CD14-positive monocyte (primary cell): ENCODE measurements at regions not wholly inside any gene's neighbourhood (a gene's known extent, or its start where the extent isn't known, plus 50 kb on each side); places are given as distances from the start of the nearest gene placed in this dataset.

ENCODE experiments used
- DNase-seq, 3 donors: peaks; one replicate each; pipeline ENCODE4 v3.0.0-alpha.2; 2011 to 2022
- H2AFZ ChIP-seq: 2 replicates; pipeline ENCODE4 v1.6.0; 2012; ENCODE audit warnings: mild to moderate bottlenecking, low read depth, low read length, inconsistent platforms; ENCODE audit not compliant: insufficient read depth, poor library complexity, severe bottlenecking
- H3K27ac ChIP-seq, 2 donors: 1 replicate in 1 of 2; 2 replicates in 1 of 2; pipeline ENCODE4 v1.5.1; 2012 to 2013; ENCODE audit warnings: low read length in 2 of 2, control low read depth in 1 of 2, inconsistent platforms in 1 of 2, low read depth in 1 of 2, mild to moderate bottlenecking in 1 of 2
- H3K27me3 ChIP-seq, 2 donors: one replicate each; pipeline versions ENCODE4 v1.6.0 to v1.6.1; 2011 to 2013; ENCODE audit warnings: low read length in 2 of 2; ENCODE audit not compliant: control insufficient read depth in 2 of 2, insufficient read depth in 2 of 2
- H3K36me3 ChIP-seq, 2 donors: replicated peaks in 1 of 2; 1 replicate in 1 of 2; 2 replicates in 1 of 2; pipeline versions ENCODE4 v1.5.1 to v1.6.1; 2012 to 2013; ENCODE audit warnings: low read length in 2 of 2, control low read depth in 1 of 2, inconsistent platforms in 1 of 2, mild to moderate bottlenecking in 1 of 2; ENCODE audit not compliant: insufficient read depth in 2 of 2, control insufficient read depth in 1 of 2
- H3K4me1 ChIP-seq, 2 donors: 1 replicate in 1 of 2; 2 replicates in 1 of 2; pipeline versions ENCODE4 v1.5.1 to v1.6.1; 2012 to 2013; ENCODE audit warnings: low read length in 2 of 2, control low read depth in 1 of 2, inconsistent platforms in 1 of 2, mild to moderate bottlenecking in 1 of 2, moderate library complexity in 1 of 2; ENCODE audit not compliant: insufficient read depth in 2 of 2, control insufficient read depth in 1 of 2
- H3K4me2 ChIP-seq: replicated peaks from 2 replicates; pipeline ENCODE3; 2012; ENCODE audit warnings: low read length, moderate library complexity, mild to moderate bottlenecking; ENCODE audit not compliant: poor library complexity, severe bottlenecking; ENCODE audit errors: extremely low read depth
- H3K4me3 ChIP-seq, 3 experiments: fragments of 200-600 bp in 1 of 3; sonication (generic) in 1 of 3; replicated peaks in 1 of 3; 1 replicate in 2 of 3; 2 replicates in 1 of 3; pipeline ENCODE4 v1.5.1; 2011 to 2013; ENCODE audit warnings: low read length in 3 of 3, mild to moderate bottlenecking in 3 of 3, control low read depth in 2 of 3, low read depth in 2 of 3, inconsistent platforms in 1 of 3, moderate library complexity in 1 of 3
- H3K79me2 ChIP-seq: 2 replicates; pipeline ENCODE4 v1.6.0; 2012; ENCODE audit warnings: mild to moderate bottlenecking, control low read depth, inconsistent platforms, low read length, moderate library complexity; ENCODE audit not compliant: insufficient read depth
- H3K9ac ChIP-seq: 2 replicates; pipeline ENCODE4 v1.6.0; 2017; ENCODE audit warnings: low read length, mild to moderate bottlenecking; ENCODE audit not compliant: insufficient read depth, poor library complexity, severe bottlenecking
- H3K9me3 ChIP-seq, 2 donors: replicated peaks in 1 of 2; 1 replicate in 1 of 2; 2 replicates in 1 of 2; pipeline versions ENCODE4 v1.5.1 to v1.6.1; 2012 to 2013; ENCODE audit warnings: low read length in 2 of 2, control low read depth in 1 of 2; ENCODE audit not compliant: control insufficient read depth in 1 of 2, insufficient read depth in 1 of 2
- H4K20me1 ChIP-seq: 2 replicates; pipeline ENCODE4 v1.6.0; 2012; ENCODE audit warnings: mild to moderate bottlenecking, low read length, control low read depth, moderate library complexity; ENCODE audit not compliant: insufficient read depth
- H3K27ac Mint-ChIP-seq, 7 donors: one replicate each; pipeline ENCODE4 v1.8.0; 2020; ENCODE audit warnings: mild to moderate bottlenecking in 7 of 7, mixed read lengths in 7 of 7, moderate library complexity in 6 of 7, inconsistent platforms in 2 of 7
- H3K27me3 Mint-ChIP-seq, 3 donors: one replicate each; pipeline ENCODE4 v1.8.0; 2021 to 2022; ENCODE audit warnings: low read depth in 3 of 3, mild to moderate bottlenecking in 3 of 3, mixed read lengths in 3 of 3, moderate library complexity in 3 of 3, inconsistent platforms in 1 of 3
- H3K36me3 Mint-ChIP-seq, 2 donors: one replicate each; pipeline ENCODE4 v1.8.0; 2020; ENCODE audit warnings: mixed read lengths in 2 of 2, inconsistent platforms in 1 of 2, mild to moderate bottlenecking in 1 of 2
- H3K4me1 Mint-ChIP-seq: one replicate; pipeline ENCODE4 v1.8.0; 2020; ENCODE audit warnings: mild to moderate bottlenecking, mixed read lengths
- H3K4me3 Mint-ChIP-seq, 2 donors: one replicate each; pipeline ENCODE4 v1.8.0; 2020; ENCODE audit warnings: mild to moderate bottlenecking in 2 of 2, mixed read lengths in 2 of 2, moderate library complexity in 1 of 2
- H3K9me3 Mint-ChIP-seq, 7 donors: one replicate each; pipeline ENCODE4 v1.8.0; 2020 to 2022; ENCODE audit warnings: mixed read lengths in 7 of 7, mild to moderate bottlenecking in 6 of 7, moderate library complexity in 6 of 7, inconsistent platforms in 2 of 7
- WGBS: methylation state at CpG from one replicate; pipeline ENCODE4 v1.1.5; 2013; ENCODE audit warnings: missing lambda C conversion rate; ENCODE audit not compliant: insufficient coverage; 5-methylcytosine and 5-hydroxymethylcytosine counted together
- intact Hi-C, 2 donors: fragments of 100-400 bp; cut with micrococcal nuclease; formaldehyde crosslinking; loops; one replicate each; pipeline versions ENCODE4 v1.15.0 to v1.15.1; 2023
- TF ChIP-seq, protein P1 (sequence below): fragments of 200-600 bp; IDR thresholded peaks from one replicate; pipeline ENCODE4 v1.8.0; 2022; ENCODE audit warnings: antibody characterized with exemption, mild to moderate bottlenecking

- Mint-ChIP-seq H3K27me3 (peaks cover 0 to 3% (median 0%) of the 10 kb centered on the region in 3 donors), H3K9me3 (peaks cover 1 to 5% (median 3%) of the 10 kb centered on the region in 7 donors), H3K4me1 (no peaks in the 10 kb centered on the region), H3K4me3 (no peak overlapping the region), H3K36me3 (no peaks in the 10 kb centered on the region), H3K27ac (no peak overlapping the region)
- Histone ChIP-seq H3K79me2 (no peaks in the 10 kb centered on the region), H3K27me3 (no peaks in the 10 kb centered on the region), H2AFZ (no peak overlapping the region), H3K4me1 (no peaks in the 10 kb centered on the region), H3K27ac (no peak overlapping the region), H3K4me3 (no peak overlapping the region), H3K9ac (no peak overlapping the region), H3K9me3 (peaks cover 7 to 8% of the 10 kb centered on the region in 2 donors), H3K36me3 (no peaks in the 10 kb centered on the region), H3K4me2 (no peak overlapping the region), H4K20me1 (no peaks in the 10 kb centered on the region)
- TF ChIP-seq, protein P1, sequence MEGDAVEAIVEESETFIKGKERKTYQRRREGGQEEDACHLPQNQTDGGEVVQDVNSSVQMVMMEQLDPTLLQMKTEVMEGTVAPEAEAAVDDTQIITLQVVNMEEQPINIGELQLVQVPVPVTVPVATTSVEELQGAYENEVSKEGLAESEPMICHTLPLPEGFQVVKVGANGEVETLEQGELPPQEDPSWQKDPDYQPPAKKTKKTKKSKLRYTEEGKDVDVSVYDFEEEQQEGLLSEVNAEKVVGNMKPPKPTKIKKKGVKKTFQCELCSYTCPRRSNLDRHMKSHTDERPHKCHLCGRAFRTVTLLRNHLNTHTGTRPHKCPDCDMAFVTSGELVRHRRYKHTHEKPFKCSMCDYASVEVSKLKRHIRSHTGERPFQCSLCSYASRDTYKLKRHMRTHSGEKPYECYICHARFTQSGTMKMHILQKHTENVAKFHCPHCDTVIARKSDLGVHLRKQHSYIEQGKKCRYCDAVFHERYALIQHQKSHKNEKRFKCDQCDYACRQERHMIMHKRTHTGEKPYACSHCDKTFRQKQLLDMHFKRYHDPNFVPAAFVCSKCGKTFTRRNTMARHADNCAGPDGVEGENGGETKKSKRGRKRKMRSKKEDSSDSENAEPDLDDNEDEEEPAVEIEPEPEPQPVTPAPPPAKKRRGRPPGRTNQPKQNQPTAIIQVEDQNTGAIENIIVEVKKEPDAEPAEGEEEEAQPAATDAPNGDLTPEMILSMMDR, result no peak
- no peak for DNase-seq
- 80% methylated on average over 1 of the region's 1 CpG for WGBS
- intact Hi-C loops, result no loop called here
Observed at GRCh38 chr5:87912419-87912818, 356.2 kb downstream of the TMEM161B start.

DNA sequence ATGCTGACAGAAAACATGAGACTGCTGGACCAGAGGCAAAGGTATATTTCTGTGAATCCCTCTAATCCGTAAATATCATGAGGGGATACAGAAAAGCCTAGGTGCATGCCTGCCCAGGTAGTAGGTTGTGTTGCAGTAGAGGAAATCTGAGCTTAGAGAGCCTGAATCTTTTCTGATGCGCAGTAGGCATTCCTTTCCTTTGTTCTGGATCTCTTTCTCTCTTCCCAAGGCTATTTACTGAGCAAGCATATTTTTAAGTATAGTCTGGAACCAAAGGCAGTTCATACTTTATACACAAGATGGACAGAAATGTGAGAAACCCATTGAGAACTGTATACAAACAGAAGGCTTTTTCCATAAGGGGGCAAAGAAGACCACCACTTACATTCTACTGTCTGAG, 359.3 kb downstream of the TMEM161B start:
- Histone ChIP-seq H3K9me3 (no peaks in the 10 kb centered on the region), H3K9ac (no peak overlapping the region), H3K4me3 (no peak overlapping the region), H3K36me3 (no peaks in the 10 kb centered on the region), H3K27ac (no peak overlapping the region), H3K27me3 (no peaks in the 10 kb centered on the region), H3K4me1 (no peaks in the 10 kb centered on the region), H3K4me2 (no peak overlapping the region), H2AFZ (no peak overlapping the region), H4K20me1 (no peaks in the 10 kb centered on the region), H3K79me2 (no peaks in the 10 kb centered on the region)
- Mint-ChIP-seq H3K9me3 (peaks cover 0 to 3% (median 0%) of the 10 kb centered on the region in 7 donors), H3K27ac (no peak overlapping the region), H3K4me1 (no peaks in the 10 kb centered on the region), H3K36me3 (no peaks in the 10 kb centered on the region), H3K4me3 (no peak overlapping the region), H3K27me3 (peaks cover 0 to 3% (median 0%) of the 10 kb centered on the region in 3 donors)
- WGBS, result no CpG with 5 or more reads among the region's 2 CpGs
- TF ChIP-seq, protein P1, result no peak
- intact Hi-C loops, result no loop called here
- no peak for DNase-seq
